ENCODE measurements at regions not wholly inside any gene's neighbourhood (a gene's known extent, or its start where the extent isn't known, plus 50 kb on each side); places are given as distances from the start of the nearest gene placed in this dataset.
"Not testable (repeated sequence)": the region's sequence is repeated elsewhere in the genome, so short reads cannot be mapped to it uniquely, and the experiment has no call there.

DNA sequence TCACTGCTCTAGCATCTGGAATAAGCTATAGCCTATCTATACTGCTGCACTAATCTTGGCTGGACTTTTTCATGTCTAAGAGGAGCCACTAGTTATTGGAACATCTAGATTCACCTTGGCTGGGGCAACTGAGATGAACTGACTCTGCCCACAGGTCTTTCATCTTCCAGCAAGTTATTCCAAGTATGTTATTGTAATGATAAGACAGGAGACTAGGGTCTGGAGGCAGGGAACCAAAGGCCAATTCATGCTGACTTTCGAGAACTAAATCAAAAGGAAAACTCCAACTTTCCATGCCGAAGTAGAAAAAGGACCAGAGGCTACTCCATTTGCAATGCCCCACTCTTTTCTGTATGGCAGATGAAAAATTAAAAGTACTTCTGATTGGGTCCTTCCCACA is 1243.0 kb upstream of the RAG2 start:
- no peak overlapping the region for H3K4me3 ChIP-seq (ENCODE audit: low read length)
- H3K36me3 ChIP-seq (ENCODE audit: insufficient read depth, low read length), result no peaks in the 10 kb centered on the region
- H3K4me1 ChIP-seq (ENCODE audit: insufficient read depth, low read length), result no peaks in the 10 kb centered on the region
- no peaks in the 10 kb centered on the region for H3K27me3 ChIP-seq (ENCODE audit: insufficient read depth, low read length)
- no peak overlapping the region for H2AFZ ChIP-seq (ENCODE audit: low read depth, low read length)
- no peaks in the 10 kb centered on the region for H3K9me3 ChIP-seq (ENCODE audit: low read length)

DNA sequence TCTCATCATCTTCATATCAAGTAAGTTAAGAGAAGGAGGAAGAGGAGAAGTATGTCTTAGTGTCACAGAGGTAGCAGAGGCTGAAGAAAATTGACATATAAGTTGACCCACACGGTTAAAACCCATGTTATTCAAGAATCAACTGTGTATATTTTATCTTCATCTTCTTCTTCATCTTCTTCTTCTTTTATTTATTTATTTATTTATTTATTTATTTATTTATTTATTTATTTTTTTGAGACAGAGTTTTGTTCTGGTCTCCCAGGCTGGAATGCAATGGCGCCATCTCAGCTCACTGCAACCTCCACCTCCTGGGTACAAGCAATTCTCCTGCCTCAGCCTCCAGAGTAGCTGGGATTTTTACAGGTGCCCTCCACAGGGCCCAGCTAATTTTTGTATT is 1242.3 kb upstream of the RAG2 start:
- not testable (repeated sequence) for H3K4me3 ChIP-seq (ENCODE audit: low read length)

DNA sequence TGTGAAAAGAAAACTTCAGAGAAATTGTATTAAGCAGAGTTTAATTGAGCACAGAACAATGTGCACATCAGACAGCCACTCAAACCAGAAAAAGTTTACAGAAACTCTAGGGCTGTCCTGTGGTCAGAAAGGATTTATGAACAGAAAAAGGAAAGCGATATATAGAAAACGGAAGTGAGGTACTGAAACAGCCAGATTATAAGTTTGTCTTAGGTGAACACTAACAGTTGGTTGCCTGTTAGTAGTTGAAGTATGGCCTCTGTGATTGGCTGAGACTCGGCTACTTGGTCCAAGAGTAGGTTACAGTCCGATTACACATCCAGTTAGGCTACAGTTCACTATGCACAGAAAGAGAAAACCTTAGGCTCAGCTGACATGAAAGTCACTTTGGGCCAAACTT is 1232.5 kb upstream of the RAG2 start:
- H3K36me3 ChIP-seq (ENCODE audit: insufficient read depth, low read length), result no peaks in the 10 kb centered on the region
- H3K4me3 ChIP-seq (ENCODE audit: low read length), result no peak overlapping the region
- H2AFZ ChIP-seq (ENCODE audit: low read depth, low read length), result no peak overlapping the region
- no peaks in the 10 kb centered on the region for H3K4me1 ChIP-seq (ENCODE audit: insufficient read depth, low read length)
- no peaks in the 10 kb centered on the region for H3K9me3 ChIP-seq (ENCODE audit: low read length)
- no peaks in the 10 kb centered on the region for H3K27me3 ChIP-seq (ENCODE audit: insufficient read depth, low read length)

More for the DNA sequence above, 1242.3 kb upstream of the RAG2 start:
- not testable (repeated sequence) for H2AFZ ChIP-seq (ENCODE audit: low read depth, low read length); H3K4me1 ChIP-seq (ENCODE audit: insufficient read depth, low read length); H3K9me3 ChIP-seq (ENCODE audit: low read length); H3K36me3 ChIP-seq (ENCODE audit: insufficient read depth, low read length); H3K27me3 ChIP-seq (ENCODE audit: insufficient read depth, low read length)

DNA sequence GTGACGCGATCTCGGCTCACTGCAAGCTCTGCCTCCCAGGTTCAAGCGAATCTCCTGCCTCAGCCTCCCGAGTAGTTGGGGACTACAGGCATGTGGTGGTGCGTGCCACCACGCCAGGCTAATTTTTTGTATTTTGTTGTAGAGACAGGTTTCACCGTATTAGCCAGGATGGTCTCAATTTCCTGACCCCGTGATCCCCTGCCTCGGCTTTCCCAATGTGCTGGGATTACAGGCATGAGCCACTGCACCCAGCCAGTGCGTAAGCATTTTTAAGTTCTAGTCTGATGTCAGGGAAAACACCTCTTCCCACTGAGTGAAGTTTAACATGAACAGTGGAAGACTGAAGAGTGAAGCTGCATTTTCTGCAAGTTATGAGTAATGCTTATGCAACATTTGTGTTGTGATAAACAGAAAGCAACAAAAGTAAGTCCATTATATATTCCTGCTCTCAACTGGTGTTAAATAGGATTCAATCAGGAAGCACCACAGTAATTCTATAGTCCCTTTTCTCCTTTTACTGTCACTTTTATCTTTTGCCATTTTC is 1219.8 kb upstream of the RAG2 start:
- no peak overlapping the region for H3K4me3 ChIP-seq (ENCODE audit: low read length)

DNA sequence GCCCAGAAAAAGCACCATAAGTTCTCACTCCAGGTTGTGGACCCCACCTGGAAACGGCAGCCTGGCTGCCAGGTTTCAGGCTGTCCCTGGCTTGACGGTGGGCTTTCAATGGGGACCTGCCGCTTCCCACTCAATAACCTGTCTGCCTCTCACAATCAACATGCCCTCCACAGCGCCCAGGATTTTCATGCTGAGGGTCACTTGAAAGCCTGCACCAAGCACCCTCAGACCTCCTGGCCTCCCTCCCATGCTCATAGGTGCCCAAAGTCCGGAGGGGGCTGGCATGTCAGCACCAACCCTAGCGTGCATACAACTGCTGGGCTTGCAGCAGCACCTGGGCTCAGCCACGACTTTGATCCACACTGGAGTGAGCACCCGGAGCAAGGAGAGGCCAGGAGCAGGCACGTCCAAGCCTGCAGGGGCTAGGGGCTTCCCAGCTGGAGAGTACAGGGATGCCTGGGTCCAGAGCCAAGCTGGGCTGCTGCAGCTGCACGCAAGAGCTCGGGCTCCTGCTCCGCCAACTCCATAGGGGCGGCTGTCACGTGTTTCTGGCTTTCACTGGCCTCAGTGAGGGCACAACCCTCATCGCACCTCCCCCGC is 1214.3 kb upstream of the RAG2 start:
- Histone ChIP-seq H3K36me3 (ENCODE audit: insufficient read depth, low read length) (no peaks in the 10 kb centered on the region), H3K9me3 (ENCODE audit: low read length) (no peaks in the 10 kb centered on the region), H2AFZ (ENCODE audit: low read depth, low read length) (no peak overlapping the region), H3K27me3 (ENCODE audit: insufficient read depth, low read length) (no peaks in the 10 kb centered on the region), H3K4me1 (ENCODE audit: insufficient read depth, low read length) (no peaks in the 10 kb centered on the region), H3K4me3 (ENCODE audit: low read length) (no peak overlapping the region)

More for the DNA sequence above, 1219.8 kb upstream of the RAG2 start:
- no peak overlapping the region for H2AFZ ChIP-seq (ENCODE audit: low read depth, low read length)
- H3K4me1 ChIP-seq (ENCODE audit: insufficient read depth, low read length), result no peaks in the 10 kb centered on the region
- no peaks in the 10 kb centered on the region for H3K27me3 ChIP-seq (ENCODE audit: insufficient read depth, low read length)
- H3K9me3 ChIP-seq (ENCODE audit: low read length), result no peaks in the 10 kb centered on the region
- H3K36me3 ChIP-seq (ENCODE audit: insufficient read depth, low read length), result no peaks in the 10 kb centered on the region

DNA sequence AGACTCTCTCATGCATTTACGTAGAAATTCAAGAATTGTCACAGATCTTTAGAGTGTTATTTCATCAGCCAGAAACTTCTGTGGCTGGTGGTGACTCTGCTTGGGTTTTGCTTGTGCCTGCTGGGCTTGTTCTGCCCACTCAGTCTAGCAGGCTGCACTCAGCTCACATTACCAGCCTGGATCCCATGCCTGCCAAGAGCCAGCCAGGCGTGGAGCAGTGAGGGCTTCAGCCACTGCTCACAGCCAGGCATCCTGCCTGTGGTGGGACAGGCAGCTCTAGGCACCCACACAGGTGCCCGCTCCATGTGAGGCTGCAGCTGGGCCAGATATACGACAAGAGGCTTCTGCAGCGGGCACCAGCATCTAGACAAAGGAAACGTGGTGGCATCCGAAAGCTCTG is 1213.3 kb upstream of the RAG2 start:
- no peaks in the 10 kb centered on the region for H3K27me3 ChIP-seq (ENCODE audit: insufficient read depth, low read length)
- no peaks in the 10 kb centered on the region for H3K9me3 ChIP-seq (ENCODE audit: low read length)
- no peaks in the 10 kb centered on the region for H3K36me3 ChIP-seq (ENCODE audit: insufficient read depth, low read length)
- no peak overlapping the region for H3K4me3 ChIP-seq (ENCODE audit: low read length)
- H3K4me1 ChIP-seq (ENCODE audit: insufficient read depth, low read length), result no peaks in the 10 kb centered on the region
- H2AFZ ChIP-seq (ENCODE audit: low read depth, low read length), result no peak overlapping the region

DNA sequence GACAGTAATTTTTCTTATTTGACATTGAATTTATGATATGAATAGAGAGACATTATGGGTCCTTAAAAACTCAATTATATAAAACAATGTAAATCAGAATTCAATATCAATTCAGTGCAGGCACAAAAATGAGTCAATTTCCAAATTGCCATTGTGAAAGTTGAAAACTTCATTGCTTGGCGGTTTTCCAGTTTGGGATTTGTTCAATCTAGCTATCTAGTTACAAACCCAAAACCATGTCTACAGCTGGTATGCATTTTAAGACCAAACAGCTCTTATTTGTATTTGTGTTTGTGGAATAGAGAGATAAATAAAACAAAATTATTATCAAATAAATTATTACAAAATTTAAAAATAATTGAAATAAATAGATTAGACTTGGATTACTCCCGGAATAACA is 1206.6 kb upstream of the RAG2 start:
- Histone ChIP-seq H2AFZ (ENCODE audit: low read depth, low read length) (no peak overlapping the region), H3K4me1 (ENCODE audit: insufficient read depth, low read length) (no peaks in the 10 kb centered on the region), H3K9me3 (ENCODE audit: low read length) (no peaks in the 10 kb centered on the region), H3K36me3 (ENCODE audit: insufficient read depth, low read length) (no peaks in the 10 kb centered on the region), H3K27me3 (ENCODE audit: insufficient read depth, low read length) (no peaks in the 10 kb centered on the region), H3K4me3 (ENCODE audit: low read length) (no peak overlapping the region)

DNA sequence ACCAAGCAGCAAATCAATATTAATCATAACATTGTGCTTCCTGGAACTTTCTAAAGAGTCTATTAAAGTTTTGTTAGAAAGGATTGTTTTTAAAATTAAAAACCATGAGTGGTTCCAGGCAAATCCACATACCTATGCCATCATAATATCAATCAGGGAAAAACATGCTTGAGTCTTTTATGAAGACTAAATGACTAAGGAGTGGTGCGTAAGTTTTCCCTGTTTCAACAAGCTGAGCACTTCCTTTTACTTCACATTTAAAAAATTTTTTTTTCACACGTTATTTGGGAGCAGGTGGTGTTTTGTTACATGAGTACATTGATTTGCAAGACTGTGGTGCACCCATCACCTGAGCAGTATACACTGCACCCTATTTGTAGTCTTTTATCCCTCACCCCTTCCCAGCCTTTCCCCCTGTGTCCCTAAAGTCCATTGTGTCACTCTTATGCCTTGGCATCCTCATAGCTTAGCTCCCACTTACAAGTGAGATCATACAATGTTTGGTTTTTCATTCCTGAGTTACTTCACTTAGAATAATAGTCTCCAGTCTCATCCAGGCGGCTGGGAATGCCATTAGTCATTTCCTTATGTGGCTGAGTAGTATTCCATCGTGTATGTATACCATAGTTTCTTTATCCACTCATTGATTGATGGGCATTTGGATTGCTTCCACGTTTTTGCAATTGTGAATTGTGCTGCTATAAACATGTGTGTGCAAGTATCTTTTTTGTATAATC is 1190.3 kb upstream of the RAG2 start:
- H3K4me3 ChIP-seq (ENCODE audit: low read length), result no peak overlapping the region
- no peaks in the 10 kb centered on the region for H3K36me3 ChIP-seq (ENCODE audit: insufficient read depth, low read length)
- no peaks in the 10 kb centered on the region for H3K27me3 ChIP-seq (ENCODE audit: insufficient read depth, low read length)
- H3K9me3 ChIP-seq (ENCODE audit: low read length), result no peaks in the 10 kb centered on the region
- H2AFZ ChIP-seq (ENCODE audit: low read depth, low read length), result no peak overlapping the region
- H3K4me1 ChIP-seq (ENCODE audit: insufficient read depth, low read length), result no peaks in the 10 kb centered on the region

DNA sequence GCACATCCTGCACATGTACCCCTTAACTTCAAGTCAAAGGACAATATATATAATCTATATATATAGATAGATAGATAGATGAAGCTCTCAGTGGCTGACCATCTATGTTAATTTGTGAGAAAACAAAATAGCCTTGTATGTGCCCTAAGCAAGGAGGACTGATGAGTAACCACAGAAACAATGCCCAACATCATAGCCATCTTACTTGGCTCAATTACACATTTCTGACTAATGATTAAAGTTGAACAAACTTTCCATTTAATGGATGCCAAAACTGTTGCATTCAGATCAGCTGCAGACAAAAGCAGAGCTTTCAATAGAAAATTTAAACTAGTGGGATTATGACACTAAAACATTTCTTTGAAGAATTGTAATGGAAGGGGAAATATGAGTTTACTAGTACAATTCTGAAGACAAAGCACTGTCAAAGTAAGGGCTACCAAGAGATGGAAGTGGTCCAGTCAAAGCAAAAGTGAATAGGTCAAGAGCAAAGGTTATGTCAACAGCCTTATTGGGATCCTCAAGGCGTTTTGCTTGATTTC is 1188.2 kb upstream of the RAG2 start:
- no peaks in the 10 kb centered on the region for H3K27me3 ChIP-seq (ENCODE audit: insufficient read depth, low read length)
- no peaks in the 10 kb centered on the region for H3K4me1 ChIP-seq (ENCODE audit: insufficient read depth, low read length)

DNA sequence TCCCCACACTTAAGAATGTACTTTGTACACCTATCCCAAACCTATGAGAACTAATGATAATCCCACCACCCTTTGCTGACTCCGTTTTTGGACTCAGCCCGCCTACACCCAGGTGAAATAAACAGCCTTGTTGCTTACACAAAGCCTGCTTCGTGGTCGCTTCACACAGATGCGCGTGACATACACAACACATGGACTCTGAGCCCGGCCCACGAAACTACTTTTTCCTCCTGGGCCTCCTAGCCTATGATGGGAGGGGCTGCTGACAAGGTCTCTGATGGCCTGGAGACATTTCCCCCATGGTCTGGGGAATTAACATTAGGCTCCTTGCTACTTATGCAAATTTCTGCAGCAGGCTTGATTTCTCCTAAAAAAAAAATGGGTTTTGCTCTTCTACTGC is 1176.4 kb upstream of the RAG2 start:
- H3K27me3 ChIP-seq (ENCODE audit: insufficient read depth, low read length), result no peaks in the 10 kb centered on the region
- H3K4me1 ChIP-seq (ENCODE audit: insufficient read depth, low read length), result no peaks in the 10 kb centered on the region
- H3K9me3 ChIP-seq (ENCODE audit: low read length), result no peaks in the 10 kb centered on the region
- no peaks in the 10 kb centered on the region for H3K36me3 ChIP-seq (ENCODE audit: insufficient read depth, low read length)
- H2AFZ ChIP-seq (ENCODE audit: low read depth, low read length), result no peak overlapping the region
- H3K4me3 ChIP-seq (ENCODE audit: low read length), result no peak overlapping the region

More for the DNA sequence above, 1188.2 kb upstream of the RAG2 start:
- no peaks in the 10 kb centered on the region for H3K9me3 ChIP-seq (ENCODE audit: low read length)
- no peak overlapping the region for H3K4me3 ChIP-seq (ENCODE audit: low read length)
- no peak overlapping the region for H2AFZ ChIP-seq (ENCODE audit: low read depth, low read length)
- H3K36me3 ChIP-seq (ENCODE audit: insufficient read depth, low read length), result no peaks in the 10 kb centered on the region

DNA sequence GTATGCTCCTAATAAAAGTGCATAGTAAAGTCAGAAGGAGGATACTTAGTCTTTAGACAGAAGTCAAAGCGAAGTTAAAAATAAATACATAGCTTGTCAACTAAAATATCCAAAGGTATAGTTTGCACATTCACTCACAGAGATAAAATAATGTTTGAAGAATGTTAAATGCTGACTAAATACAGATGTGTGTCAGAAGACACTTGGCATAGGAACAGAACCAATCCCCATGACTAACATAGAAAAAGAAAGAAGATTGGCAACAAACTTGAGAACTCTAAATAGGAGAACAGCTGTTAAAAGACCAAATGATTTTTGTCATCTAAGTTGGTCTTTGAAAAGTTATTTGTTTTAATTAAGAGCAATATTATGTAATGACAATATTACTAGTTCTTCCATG is 1172.1 kb upstream of the RAG2 start:
- H3K9me3 ChIP-seq (ENCODE audit: low read length), result no peaks in the 10 kb centered on the region
- H3K27me3 ChIP-seq (ENCODE audit: insufficient read depth, low read length), result no peaks in the 10 kb centered on the region
- H3K36me3 ChIP-seq (ENCODE audit: insufficient read depth, low read length), result no peaks in the 10 kb centered on the region
- H3K4me3 ChIP-seq (ENCODE audit: low read length), result no peak overlapping the region
- H2AFZ ChIP-seq (ENCODE audit: low read depth, low read length), result no peak overlapping the region
- no peaks in the 10 kb centered on the region for H3K4me1 ChIP-seq (ENCODE audit: insufficient read depth, low read length)

DNA sequence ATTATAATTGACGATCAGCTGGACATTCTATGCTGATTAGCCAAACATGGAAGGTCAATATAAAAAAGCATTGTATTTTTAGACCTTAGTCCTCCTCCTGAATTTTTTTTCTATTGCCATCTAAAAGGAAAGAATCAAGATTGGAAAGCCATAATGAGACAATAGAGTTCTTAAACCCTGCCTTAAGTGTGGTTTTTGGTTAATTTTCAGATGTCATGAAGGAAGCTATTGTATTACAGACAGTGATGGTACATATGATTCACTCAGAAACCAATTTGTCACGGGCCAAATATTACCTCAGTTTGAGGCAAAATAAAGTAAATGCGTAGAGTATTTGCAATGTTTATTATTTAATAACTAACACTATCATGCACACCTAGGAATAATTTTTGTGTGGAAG is 1164.0 kb upstream of the RAG2 start:
- H3K9me3 ChIP-seq (ENCODE audit: low read length), result no peaks in the 10 kb centered on the region
- H3K4me1 ChIP-seq (ENCODE audit: insufficient read depth, low read length), result no peaks in the 10 kb centered on the region
- no peaks in the 10 kb centered on the region for H3K27me3 ChIP-seq (ENCODE audit: insufficient read depth, low read length)
- H3K36me3 ChIP-seq (ENCODE audit: insufficient read depth, low read length), result no peaks in the 10 kb centered on the region
- H2AFZ ChIP-seq (ENCODE audit: low read depth, low read length), result no peak overlapping the region
- H3K4me3 ChIP-seq (ENCODE audit: low read length), result no peak overlapping the region

DNA sequence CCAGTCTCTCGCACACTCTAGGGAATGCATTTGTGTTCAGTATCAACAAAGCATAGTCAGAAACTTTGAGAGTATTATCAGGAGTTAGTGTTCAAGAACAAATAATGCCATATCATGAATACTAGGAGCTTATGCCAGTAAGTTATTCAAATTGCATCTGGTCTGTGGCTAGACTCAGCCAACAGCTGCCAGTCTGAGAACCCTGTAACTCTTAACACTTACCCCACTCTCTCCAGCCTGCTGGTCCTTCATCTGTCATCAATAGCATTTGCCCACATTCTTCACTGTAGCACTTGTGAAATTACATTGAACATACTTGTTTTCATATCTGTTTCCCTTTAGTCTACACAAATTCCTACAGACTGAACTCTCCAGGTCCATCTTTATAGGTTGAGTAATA is 1157.5 kb upstream of the RAG2 start:
- no peaks in the 10 kb centered on the region for H3K4me1 ChIP-seq (ENCODE audit: insufficient read depth, low read length)
- no peaks in the 10 kb centered on the region for H3K27me3 ChIP-seq (ENCODE audit: insufficient read depth, low read length)
- no peaks in the 10 kb centered on the region for H3K9me3 ChIP-seq (ENCODE audit: low read length)

More for the DNA sequence above, 1157.5 kb upstream of the RAG2 start:
- Histone ChIP-seq H2AFZ (ENCODE audit: low read depth, low read length) (no peak overlapping the region), H3K36me3 (ENCODE audit: insufficient read depth, low read length) (no peaks in the 10 kb centered on the region), H3K4me3 (ENCODE audit: low read length) (no peak overlapping the region)
